Astrocyte (in vitro differentiated cells and primary cell): ENCODE measurements at regions not wholly inside any gene's neighbourhood (a gene's known extent, or its start where the extent isn't known, plus 50 kb on each side); places are given as distances from the start of the nearest gene placed in this dataset.

ENCODE experiments used
- EZH2 ChIP-seq: IDR thresholded peaks from 2 replicates; pipeline ENCODE4 v1.6.1; 2012; ENCODE audit warnings: mild to moderate bottlenecking, low read length, inconsistent platforms; ENCODE audit not compliant: insufficient read depth
- TF ChIP-seq, protein P1 (sequence below): IDR thresholded peaks from 2 replicates; pipeline ENCODE4 v1.5.1; 2011; ENCODE audit warnings: low read depth, mild to moderate bottlenecking, inconsistent platforms, low read length, moderate library complexity; ENCODE audit not compliant: insufficient read depth

DNA sequence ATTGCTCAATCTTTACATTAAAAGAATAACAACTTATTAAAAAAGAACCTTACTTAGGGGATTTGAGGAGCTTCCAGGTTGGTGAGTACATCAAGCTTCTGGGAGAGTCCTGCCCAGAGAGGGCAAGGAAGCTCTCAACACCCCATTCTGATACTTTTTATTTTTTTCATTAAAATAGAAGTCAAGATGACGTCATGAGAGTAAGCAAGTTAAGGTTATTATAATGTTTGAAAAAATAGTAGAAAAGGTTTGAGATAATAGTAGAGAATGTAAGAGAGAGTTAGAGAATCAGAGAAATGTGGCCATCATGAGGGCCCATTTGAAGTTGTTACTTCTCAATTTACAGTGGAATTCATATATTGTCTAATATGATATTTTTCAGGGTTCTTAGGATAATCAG, 221.0 kb upstream of the SLC16A7 start:
- TF ChIP-seq, protein P1, sequence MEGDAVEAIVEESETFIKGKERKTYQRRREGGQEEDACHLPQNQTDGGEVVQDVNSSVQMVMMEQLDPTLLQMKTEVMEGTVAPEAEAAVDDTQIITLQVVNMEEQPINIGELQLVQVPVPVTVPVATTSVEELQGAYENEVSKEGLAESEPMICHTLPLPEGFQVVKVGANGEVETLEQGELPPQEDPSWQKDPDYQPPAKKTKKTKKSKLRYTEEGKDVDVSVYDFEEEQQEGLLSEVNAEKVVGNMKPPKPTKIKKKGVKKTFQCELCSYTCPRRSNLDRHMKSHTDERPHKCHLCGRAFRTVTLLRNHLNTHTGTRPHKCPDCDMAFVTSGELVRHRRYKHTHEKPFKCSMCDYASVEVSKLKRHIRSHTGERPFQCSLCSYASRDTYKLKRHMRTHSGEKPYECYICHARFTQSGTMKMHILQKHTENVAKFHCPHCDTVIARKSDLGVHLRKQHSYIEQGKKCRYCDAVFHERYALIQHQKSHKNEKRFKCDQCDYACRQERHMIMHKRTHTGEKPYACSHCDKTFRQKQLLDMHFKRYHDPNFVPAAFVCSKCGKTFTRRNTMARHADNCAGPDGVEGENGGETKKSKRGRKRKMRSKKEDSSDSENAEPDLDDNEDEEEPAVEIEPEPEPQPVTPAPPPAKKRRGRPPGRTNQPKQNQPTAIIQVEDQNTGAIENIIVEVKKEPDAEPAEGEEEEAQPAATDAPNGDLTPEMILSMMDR: no peak
- TF ChIP-seq EZH2: no peak
